ENCODE measurements at regions not wholly inside any gene's neighbourhood (a gene's known extent, or its start where the extent isn't known, plus 50 kb on each side); places are given as distances from the start of the nearest gene placed in this dataset.

DNA sequence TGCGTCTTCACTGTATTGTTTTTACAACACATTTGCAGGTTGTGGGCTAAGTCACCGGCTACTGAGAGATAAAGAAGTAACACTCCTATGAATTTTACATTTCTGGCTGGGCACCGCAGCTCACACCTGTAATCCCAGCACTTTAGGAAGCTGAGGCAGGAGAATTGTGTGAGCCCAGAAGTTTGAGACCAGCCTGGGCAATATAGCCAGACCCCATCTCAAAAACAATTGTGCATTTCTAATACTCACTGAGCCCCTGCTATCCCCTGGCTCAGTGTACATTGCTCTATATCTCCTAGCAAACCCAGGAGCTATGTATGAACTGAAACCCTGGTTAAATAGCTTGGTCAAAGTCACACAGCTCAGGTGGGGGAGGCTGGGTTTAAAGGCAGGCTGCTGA is 108.7 kb downstream of the ZNF281 start:
- intact Hi-C loops (cut with micrococcal nuclease; ENCODE audit: unreplicated experiment), result no loop called here
- TF ChIP-seq, protein P1, sequence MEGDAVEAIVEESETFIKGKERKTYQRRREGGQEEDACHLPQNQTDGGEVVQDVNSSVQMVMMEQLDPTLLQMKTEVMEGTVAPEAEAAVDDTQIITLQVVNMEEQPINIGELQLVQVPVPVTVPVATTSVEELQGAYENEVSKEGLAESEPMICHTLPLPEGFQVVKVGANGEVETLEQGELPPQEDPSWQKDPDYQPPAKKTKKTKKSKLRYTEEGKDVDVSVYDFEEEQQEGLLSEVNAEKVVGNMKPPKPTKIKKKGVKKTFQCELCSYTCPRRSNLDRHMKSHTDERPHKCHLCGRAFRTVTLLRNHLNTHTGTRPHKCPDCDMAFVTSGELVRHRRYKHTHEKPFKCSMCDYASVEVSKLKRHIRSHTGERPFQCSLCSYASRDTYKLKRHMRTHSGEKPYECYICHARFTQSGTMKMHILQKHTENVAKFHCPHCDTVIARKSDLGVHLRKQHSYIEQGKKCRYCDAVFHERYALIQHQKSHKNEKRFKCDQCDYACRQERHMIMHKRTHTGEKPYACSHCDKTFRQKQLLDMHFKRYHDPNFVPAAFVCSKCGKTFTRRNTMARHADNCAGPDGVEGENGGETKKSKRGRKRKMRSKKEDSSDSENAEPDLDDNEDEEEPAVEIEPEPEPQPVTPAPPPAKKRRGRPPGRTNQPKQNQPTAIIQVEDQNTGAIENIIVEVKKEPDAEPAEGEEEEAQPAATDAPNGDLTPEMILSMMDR (IDR thresholded peaks at IDR 0.05; ENCODE audit: unreplicated experiment), result no peak
- H3K27me3 Mint-ChIP-seq (ENCODE audit: unreplicated experiment), result peaks cover 13% of the 10 kb centered on the region
- DNase-seq, result no peak
- CTCF ChIA-PET, result interaction anchor here (0.7 to 1.3 kb wide), 5 partner anchors 12 to 611 kb away, joined by 3 to 5 read pairs (median 4); no protein-coding TSS in a partner anchor
- no peaks in the 10 kb centered on the region for H3K9me3 Mint-ChIP-seq (ENCODE audit: low read depth, unreplicated experiment)
- peaks cover 9% of the 10 kb centered on the region for H3K36me3 Mint-ChIP-seq (ENCODE audit: insufficient read depth, unreplicated experiment)
- peaks cover 4% of the 10 kb centered on the region for H3K4me1 Mint-ChIP-seq (ENCODE audit: low read depth, unreplicated experiment)
- H3K4me3 Mint-ChIP-seq (ENCODE audit: low read depth, unreplicated experiment), result no peak overlapping the region
- H3K27ac Mint-ChIP-seq (ENCODE audit: unreplicated experiment), result no peak overlapping the region
- no TSS peak for BruUV-seq (replicated peaks)

DNA sequence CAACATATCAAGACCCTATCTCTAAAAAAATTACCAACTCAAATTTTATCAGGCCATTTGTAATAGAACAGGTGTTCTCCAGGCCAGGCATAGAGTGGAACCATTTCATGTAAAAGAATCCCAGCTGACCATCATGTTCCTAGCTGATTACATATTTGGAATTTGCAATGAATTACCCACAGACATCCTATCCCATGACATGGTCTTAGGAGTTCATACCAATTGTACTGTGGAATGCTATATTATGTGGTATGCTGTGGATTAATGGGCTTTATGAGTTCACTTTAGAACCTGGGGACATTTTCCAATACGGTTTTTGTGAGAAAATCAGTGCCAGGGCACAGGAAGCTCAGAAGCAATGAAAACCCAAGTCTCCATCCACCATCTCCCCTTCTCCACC is 110.3 kb downstream of the ZNF281 start:
- H3K4me1 Mint-ChIP-seq (ENCODE audit: low read depth, unreplicated experiment), result peaks cover 8% of the 10 kb centered on the region
- TF ChIP-seq, protein P1 (IDR thresholded peaks at IDR 0.05; ENCODE audit: unreplicated experiment), result no peak
- peaks cover 9% of the 10 kb centered on the region for H3K36me3 Mint-ChIP-seq (ENCODE audit: insufficient read depth, unreplicated experiment)
- peaks cover 13% of the 10 kb centered on the region for H3K27me3 Mint-ChIP-seq (ENCODE audit: unreplicated experiment)
- CTCF ChIA-PET, result interaction anchor here (0.7 kb wide), 1 partner anchor 615 kb away, joined by 3 read pairs; no protein-coding TSS in a partner anchor
- no peak for DNase-seq
- intact Hi-C loops (cut with micrococcal nuclease; ENCODE audit: unreplicated experiment), result no loop called here
- no TSS peak for BruUV-seq (replicated peaks)
- H3K9me3 Mint-ChIP-seq (ENCODE audit: low read depth, unreplicated experiment), result no peaks in the 10 kb centered on the region
- no peak overlapping the region for H3K27ac Mint-ChIP-seq (ENCODE audit: unreplicated experiment)
- no peak overlapping the region for H3K4me3 Mint-ChIP-seq (ENCODE audit: low read depth, unreplicated experiment)

DNA sequence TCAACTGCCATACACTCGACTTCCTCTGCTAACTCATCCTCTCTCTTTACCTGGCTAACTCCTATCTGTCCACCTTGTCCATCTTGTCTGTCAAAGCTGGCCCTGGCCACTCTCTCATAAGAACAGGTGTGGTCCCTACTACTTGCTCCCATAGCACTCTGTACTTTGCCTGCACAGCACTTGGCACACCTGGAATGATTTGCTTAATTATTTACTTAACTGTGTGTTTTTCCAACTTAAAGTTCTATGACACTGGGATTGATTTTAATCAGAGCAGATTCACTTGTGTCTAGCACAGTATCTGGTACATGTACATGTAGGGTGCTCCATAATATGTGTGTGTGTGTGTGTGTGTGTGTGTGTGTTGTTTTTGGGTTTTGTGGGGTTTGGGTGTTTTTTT is 111.6 kb downstream of the ZNF281 start:
- no peak for DNase-seq
- Mint-ChIP-seq H3K4me3 (ENCODE audit: low read depth, unreplicated experiment) (no peak overlapping the region), H3K36me3 (ENCODE audit: insufficient read depth, unreplicated experiment) (peaks cover 9% of the 10 kb centered on the region), H3K4me1 (ENCODE audit: low read depth, unreplicated experiment) (peaks cover 8% of the 10 kb centered on the region), H3K27me3 (ENCODE audit: unreplicated experiment) (peaks cover 13% of the 10 kb centered on the region), H3K27ac (ENCODE audit: unreplicated experiment) (no peak overlapping the region), H3K9me3 (ENCODE audit: low read depth, unreplicated experiment) (no peaks in the 10 kb centered on the region)
- CTCF ChIA-PET, result no interaction called here
- TF ChIP-seq, protein P1 (IDR thresholded peaks at IDR 0.05; ENCODE audit: unreplicated experiment), result no peak
- intact Hi-C loops (cut with micrococcal nuclease; ENCODE audit: unreplicated experiment), result no loop called here
- no TSS peak for BruUV-seq (replicated peaks)

DNA sequence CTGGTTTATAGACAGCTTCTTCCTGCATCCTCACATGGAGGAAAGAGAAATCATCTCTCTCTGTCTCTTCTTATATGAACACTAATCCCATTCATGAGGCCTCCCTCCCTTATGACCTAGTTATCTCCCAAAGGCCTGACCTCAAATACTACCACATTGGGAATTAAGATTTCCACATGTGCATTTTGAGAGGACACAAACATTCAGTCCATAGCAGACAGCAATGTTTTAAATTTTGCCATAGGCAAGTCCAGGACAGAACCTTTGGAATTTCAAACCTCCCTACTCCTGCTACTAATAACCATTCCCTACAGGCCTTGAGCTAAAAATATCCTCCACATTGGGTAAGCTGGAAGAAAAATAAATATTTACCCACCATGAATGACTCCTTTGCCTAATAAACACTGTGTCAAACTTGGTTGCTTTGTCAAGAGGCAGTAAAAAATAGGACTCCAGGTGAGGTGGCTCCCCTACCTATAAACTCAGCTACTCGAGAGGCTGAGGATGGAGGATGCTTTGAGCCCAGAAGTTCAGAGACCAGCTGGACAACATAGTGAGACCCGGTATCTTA is 113.7 kb downstream of the ZNF281 start:
- H3K36me3 Mint-ChIP-seq (ENCODE audit: insufficient read depth, unreplicated experiment), result no peaks in the 10 kb centered on the region
- intact Hi-C loops (cut with micrococcal nuclease; ENCODE audit: unreplicated experiment), result no loop called here
- CTCF ChIA-PET, result interaction anchor here (0.8 kb wide), 1 partner anchor 192 kb away, joined by 3 read pairs; no protein-coding TSS in a partner anchor

More for the DNA sequence above, 113.7 kb downstream of the ZNF281 start:
- H3K9me3 Mint-ChIP-seq (ENCODE audit: low read depth, unreplicated experiment), result no peaks in the 10 kb centered on the region
- no peak overlapping the region for H3K4me3 Mint-ChIP-seq (ENCODE audit: low read depth, unreplicated experiment)
- no peak overlapping the region for H3K27ac Mint-ChIP-seq (ENCODE audit: unreplicated experiment)
- H3K27me3 Mint-ChIP-seq (ENCODE audit: unreplicated experiment), result peaks cover 13% of the 10 kb centered on the region
- peaks cover 8% of the 10 kb centered on the region for H3K4me1 Mint-ChIP-seq (ENCODE audit: low read depth, unreplicated experiment)
- TF ChIP-seq, protein P1 (IDR thresholded peaks at IDR 0.05; ENCODE audit: unreplicated experiment), result no peak
- no TSS peak for BruUV-seq (replicated peaks)
- no peak for DNase-seq

All from Calu3 (cell line).